Muscle of arm (tissue), 1 donor: ENCODE measurements at regions not wholly inside any gene's neighbourhood (a gene's known extent, or its start where the extent isn't known, plus 50 kb on each side); places are given as distances from the start of the nearest gene placed in this dataset.

Experiments
- DNase-seq: peaks from one replicate; pipeline ENCODE4 v3.0.0-alpha.2; 2013

DNA sequence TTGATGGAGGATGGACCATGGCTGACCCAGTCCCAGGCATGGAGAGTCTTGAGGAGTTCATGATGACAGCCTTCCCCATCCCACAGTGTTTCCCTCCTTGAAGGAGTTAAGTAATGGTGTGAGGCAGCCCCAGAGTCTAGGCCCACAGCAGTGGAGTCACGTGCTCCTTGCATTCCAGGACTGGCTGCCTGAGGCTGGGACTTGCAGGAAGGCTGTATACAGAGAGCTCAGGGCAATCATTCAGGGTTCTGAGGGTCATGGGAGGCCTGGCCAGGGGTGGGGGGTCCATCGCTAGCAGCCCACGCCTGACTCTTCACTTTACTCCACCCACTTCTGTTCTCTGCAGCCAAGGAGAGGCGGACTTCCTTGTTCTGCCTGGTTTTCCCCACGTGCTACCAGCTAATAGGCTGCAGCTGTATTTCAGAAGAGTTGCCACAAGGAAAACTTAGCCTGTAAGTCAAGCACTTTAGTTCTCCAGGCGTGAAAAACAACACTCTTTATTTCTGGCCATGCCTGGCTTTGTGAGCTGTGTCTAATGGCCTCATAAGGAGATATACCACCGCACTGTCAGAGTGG lies 272.5 kb downstream of the DHX35 start:
- no peak for DNase-seq

DNA sequence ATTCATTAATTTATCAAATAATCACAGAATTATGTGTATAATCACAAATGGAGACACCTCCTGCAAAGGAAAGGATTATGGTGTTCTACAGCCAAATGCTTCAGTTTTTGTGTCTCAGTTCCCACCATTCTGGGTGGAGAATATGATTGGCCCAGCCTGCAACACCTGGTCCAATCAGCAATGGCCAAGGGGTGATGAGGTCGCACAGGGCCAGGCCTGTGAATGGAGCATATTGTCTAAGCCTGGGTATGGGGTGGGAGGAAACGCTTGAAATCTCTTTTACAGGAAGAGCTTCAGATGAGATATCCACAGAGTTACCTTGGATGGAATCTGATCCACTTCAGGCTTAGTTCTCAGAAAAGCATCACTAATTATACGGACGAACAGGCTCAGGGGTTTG lies 271.6 kb downstream of the DHX35 start:
- DNase-seq, result no peak

DNA sequence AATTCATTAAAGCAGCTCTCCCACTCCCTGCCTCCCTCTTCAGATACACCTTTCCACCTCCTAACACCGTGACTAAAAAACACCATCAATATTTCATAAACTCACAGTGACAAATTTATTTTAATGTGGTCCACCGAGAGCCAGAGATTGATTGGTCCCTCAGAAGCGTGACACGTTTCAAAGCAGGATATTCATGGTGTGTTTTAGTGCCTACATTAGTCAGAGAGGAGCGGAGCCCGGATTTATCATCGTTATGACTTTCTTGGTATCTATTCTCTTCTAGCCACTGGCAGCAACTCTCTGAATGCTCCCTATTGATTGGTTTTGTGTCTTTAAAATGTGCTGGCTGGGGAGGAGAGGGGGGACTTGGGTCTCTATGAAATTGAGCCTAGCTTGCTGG lies 265.3 kb downstream of the DHX35 start:
- DNase-seq, result no peak

DNA sequence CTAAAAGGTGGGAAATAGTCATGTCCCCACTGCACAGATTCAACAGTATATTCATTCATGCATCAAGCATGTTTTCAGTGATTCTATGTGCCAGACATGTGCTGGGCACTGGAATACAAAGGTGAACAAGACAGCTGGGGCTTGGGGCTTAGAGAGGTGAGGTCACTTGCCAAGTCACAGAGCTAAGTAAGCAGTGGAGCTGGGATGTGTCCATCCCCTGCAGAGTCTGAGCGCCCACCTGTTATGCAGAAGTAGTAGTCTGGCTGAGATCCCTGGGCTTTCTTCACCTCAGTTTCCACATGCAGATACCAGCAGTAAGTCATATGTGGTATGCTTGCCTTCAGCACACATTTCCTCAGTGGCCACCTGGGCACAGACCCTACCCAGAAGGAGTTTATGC lies 263.8 kb downstream of the DHX35 start:
- DNase-seq, result no peak

DNA sequence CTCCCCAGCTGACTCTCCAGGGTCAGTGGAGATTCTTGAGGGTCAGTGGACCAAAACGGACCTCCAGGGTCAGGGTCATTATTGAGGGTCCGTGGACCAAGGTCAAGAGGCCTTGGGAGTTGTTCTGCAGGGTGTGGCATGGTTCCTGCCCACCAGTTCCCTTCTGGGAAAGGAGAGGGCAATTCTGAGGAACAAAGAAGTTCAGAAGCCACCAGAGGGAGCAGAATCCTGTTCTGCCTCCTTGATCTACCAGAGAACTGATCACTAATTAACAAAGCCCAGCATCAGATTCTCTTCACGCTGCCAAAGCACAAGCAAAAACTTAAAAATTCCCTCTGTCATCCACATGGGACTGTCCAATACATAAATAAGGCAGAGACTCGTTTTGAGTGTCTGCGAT lies 263.4 kb downstream of the DHX35 start:
- no peak for DNase-seq

DNA sequence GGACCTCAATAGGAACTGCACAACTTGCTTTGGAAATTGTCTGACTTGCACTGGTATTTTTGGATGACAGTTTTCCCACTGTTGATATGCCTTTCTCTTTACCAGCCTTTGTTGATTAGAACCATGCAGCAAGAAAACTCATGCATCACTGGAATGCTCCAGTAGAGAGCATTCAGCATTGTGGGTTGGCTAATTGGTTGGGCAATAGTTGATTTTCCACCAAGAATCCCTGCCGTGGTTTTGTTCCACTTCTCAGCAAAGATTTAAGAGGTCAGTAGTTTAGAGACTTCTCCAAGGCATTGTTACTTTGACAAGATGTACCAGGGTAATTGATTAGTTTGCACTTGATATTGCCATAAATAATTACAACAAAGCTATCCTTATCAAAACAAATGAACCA lies 260.0 kb downstream of the DHX35 start:
- DNase-seq, result no peak

DNA sequence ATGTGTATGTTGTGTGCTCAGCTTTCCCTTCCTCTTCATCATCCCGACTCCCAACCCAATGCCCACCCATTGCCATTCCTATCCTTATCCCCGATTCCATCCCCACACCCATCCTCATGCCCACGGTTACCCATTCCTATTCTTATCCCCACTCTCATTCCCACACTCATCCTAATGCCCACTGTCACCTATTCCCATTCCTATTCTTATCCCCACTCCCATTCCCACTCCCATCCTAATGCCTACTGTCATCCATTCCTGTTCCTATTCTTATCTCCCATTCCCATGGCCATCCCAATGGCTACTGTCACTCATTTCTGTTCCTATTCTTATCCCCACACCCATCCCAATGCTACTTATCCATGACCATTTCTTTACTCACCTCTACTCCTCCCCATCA lies 254.1 kb downstream of the DHX35 start:
- DNase-seq, result no peak

DNA sequence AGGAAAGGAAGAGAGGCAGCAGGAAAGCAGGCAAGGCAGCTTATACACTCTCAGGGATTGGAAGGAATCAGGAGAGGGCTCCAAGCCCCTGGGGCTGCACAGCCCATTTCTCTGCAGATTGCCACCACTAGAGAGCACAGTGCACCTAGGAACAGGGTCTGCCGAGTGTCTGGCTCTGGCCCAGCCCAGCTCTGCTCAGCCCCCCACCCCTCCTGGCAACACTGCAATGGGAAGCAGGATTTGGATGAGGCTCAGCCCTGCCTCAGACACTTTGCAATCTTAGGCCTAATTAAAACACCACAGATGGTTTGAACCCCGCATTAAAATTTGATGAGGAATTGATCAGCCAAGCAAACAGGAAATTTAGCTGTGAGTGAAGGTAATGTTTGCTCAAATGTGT lies 252.7 kb downstream of the DHX35 start:
- DNase-seq, result no peak

DNA sequence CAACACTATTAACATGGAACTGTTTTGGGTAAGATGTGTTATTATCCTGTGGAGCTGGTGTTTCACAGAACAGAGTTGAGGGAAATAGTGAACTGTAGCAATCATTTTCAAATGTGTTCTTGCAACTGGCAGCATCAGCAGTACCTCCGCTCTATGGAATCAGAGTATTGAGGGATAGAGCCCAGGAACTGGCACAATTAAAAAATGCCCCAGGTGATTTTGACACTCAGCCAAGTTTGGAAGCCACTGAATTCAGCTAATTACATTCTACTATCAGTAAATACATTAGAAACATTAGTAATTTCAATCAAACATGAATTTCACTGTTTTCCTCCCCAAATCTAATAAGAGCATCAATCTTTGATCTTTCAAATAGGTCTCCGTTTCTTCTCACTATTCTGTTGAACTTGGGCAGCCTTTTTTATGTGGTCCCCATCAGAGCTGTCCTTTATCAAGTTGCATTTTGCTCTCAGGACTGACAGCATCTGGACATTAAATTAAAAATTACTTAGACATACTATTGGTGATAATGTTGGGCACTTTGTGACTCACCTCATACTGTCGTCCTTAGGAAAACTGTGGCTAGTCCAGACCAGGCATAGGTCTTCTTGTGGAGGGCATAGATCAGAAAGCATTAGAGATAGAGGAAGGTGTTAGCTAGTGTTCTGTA lies 251.5 kb downstream of the DHX35 start:
- DNase-seq, result no peak

DNA sequence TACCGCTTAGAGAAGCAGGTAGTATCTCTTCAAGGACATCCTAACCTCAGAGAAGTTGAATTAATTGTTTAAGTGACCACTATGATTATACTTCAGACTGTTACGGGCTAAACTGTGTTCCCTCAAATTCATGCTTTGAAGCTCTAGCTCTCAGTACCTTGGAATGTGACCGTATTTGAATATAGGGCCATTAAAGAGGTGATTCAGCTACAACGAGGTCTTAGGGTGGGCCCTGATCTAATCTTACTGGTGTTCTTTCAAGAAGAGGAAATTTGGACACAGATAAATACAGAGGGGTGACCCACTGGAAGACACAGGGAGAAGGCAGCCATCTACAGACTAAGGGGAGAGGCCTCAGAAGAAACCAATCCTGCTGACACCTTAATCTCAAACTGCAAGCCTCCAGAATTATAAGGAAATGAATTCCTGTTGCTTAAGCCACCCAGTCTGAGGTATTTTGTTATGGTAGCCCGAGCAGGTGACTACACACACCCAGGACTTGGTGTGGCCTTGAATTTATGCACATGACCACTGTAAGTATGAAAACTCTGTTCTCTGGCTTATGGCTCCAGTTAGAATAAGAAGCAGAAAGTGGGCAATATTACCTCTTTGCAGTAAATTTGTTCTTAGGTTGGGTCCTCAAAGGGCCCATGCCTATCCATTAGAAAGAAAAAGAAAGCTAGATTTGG lies 249.1 kb downstream of the DHX35 start:
- no peak for DNase-seq

DNA sequence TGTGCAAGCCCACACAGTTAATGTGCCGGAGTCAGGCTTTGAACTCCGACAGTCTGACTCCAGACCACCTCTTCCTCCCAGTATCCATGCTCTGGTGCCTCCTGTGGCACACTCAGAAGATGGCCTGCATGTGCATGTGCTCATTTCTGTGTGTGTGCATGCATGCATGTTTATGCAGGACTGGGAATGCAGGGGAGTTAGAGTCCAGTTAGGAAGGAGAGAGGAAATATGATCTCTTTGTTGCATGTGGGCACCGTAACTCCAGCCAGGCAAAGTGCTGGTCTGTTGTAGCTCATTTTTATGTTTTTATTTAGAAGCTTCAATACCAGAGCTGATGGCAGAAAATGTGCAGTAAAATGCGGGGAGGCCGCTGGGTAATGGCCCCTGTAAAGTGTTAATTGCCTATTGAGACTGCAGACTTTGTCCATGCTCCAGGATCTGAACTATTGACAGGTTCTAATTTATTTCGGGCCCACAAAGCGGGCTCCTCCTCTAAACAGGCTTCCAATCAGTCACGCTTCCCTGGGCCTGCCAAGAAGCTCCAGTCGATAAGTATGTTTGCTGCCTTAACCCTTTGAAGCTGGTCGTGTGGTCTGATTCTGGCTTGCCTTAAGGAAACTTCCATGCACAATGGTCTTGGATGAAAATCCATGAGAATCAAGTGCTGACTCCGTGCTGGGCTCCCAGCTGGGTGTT lies 248.3 kb downstream of the DHX35 start:
- DNase-seq, result no peak

DNA sequence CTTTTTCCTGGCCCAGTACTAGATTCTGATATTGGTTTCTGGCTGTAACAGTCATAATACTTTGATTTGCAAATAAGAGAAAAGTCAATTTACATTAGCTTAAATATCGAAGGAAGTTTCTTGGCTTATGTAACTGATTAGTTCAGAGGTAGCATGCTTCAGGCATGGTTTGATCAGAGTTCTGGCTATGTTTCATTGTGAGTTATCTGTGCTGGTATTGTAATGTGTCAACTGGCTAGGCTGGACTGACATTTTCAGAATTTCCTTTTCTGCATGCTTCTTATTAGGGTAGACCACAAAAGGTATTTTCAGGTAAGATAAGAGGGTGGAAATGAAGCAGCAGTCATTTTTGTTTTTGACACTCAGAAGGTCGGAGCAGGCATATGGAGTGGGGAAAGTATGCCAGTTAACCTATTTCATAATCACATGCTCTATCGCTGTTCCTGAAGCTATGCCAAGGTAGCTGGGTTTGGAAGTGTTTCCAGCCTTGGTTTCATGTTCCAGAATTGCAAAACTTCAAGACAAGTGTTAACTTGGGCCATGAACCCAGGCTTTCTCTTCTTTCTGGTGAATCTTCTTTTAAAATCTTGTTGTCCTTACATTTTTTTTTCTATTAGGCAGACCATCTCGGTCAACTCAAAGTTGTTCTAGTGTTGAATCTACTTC lies 244.9 kb downstream of the DHX35 start:
- DNase-seq, result no peak

DNA sequence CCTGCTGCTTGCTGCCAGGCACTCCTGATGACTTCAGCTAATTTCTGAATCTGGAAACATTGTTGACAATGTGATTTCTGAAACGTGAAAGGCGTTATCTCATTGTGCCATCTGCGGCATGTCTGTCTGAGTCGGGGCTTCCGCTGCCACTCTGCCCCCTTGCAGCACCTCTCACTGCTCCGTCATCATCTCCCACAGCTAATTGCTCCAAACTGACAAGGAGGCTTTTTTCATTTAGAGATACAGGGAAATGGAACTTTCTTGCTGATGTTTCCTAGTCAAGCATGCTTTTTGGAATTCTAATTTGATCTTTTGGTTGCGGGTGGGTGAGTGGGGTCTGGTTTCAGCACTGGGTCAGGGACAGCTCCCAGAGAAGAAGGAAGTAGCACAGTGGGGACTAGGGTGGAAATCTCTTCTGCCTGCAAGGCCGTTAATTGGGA lies 233.5 kb downstream of the DHX35 start:
- peak; percentile 4 for DNase-seq

DNA sequence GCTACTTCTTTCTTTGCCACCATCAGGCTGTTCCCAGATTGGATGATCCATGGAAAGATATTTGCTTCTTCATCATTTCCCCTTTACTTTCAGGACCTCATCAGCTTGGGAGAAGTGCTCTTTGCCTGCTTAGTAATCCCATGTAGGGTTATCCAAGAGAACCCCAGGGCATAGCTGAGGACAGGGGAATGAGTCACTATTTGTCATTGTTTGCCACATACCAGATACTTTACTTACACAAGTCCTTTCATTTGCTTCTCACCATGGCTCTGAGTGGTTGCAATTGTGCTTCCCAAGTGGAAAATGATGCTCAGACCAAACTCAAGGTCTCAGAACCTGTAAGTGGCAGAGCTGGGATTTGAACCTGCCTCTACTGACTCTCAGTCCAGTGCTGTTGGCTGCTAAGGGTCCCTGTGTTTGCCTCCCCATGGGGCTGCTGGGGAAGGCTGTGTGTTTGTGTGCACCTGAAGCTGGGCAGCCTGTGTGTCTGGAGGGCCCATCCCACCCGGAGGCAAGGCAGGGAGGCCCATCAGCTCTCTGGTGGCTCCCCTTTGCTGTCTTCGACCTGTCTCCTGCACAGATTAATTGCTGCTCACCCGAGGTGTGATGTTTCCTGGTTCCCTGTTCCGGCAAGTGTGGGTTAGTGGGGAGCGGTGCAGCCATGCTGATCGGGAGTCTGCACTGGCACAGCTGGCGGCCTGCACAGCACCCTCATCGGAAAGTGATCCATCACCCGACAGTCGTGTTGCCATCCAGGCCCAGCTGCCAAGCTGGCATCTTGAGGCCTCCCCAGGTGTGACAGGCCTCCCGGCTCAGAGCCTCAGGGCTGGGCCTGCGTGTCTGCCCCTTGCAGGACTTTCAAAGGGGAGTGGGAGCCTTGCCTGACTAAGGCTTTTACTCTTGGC lies 228.8 kb downstream of the DHX35 start:
- no peak for DNase-seq

DNA sequence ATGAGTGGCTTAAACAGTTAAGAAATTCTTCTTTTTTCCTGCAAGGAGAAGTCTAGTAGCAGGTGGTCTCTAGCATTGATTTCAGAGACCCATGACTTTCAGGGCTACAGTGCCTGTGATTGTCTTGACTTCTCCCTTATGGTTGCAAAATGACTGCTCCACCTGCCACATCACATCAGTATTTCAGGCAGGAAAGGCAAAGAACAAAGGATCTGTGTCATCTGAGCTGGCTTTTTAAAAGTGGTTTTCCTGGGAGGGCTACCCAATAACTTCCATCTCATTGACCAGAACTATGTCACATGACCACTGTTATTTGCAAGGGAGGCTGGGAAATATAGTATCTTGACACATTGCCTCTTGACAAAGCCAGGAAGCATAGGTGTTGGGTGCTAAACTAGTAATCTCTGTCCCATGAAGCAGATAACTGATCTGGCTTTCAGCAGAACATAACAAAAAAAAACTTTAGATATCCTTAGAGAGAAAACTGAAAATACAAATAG lies 226.2 kb downstream of the DHX35 start:
- DNase-seq, result no peak

DNA sequence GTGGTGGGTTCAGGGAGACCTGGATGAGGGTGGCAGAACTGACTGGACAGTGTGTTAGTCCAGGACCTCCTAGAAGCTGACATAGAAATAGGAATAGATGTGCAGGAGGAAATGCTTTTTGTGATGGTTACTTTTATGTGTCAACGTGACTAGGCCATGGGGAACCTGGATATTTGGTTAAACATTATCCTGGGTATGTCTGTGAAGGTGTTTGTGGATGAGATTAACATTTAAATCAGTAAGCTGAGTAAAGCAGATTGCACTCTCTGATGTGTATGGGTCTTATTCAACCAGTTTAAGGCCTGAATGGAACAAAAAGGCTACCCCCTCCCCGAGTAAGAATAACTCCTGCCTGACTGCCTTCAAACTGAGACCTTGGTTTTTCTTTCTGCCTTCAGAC lies 219.3 kb downstream of the DHX35 start:
- DNase-seq, result no peak

DNA sequence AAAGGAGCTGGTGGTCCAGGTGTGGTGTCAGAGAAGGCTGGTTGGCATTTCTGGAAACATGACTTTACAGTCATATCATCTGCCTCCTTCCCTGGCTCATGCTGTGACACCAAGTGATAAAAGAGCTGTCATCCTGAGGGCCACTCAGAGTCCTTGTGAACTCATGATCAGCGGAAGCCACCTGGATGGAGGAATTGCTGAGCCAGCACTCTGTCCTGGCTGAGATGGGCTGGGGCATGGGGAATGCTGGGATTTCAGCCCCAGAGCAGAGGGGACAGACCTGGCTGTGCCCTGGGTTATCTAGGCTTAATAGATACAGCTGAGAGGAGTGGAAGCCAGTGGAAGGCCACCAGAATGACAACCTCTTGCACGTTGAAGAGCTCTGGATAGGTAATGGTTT lies 214.3 kb downstream of the DHX35 start:
- no peak for DNase-seq

DNA sequence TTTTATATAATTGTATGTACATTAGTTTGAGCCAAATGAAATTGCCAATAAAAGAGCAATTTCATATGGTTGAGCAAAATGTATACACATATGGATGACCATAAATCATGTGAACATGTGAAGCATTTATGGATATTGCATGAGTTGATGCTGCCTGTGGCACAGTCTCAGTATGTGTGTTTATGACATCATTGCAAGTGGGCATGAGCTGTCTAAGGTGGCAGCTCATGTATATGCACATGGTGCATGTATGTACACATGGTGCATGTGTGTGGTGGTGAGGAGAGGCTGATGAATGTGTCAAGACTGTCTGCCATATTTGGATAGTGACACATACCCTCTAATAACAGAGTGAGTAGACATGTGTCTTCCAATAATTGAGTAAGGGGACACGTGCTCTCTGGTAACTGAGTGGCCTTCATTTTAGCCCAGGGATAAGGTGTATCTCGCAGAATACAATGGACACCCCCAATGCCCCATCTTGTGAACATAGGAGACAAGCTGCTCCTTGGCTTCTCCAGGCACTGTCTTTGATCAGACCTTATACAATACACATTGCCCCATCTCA lies 208.8 kb downstream of the DHX35 start:
- no peak for DNase-seq

DNA sequence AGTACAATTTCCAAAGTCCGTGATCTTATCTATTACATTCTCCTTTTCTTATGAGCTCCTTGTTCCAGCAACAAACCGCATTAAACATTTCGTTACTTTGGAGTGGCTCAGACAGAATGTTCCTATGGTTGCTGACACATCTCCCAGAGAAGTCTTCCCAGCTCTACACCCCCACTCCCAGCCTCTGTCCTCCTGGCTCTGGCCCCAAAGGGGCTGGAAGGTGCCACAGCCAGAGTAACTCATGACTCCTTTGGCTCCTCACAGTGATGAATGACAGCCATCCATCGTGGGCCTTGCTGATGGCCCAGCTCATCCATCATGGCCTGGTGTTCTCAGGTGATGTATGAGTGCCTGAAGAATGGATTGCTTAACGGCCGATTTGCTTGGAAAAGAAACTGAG lies 203.0 kb downstream of the DHX35 start:
- DNase-seq, result no peak

DNA sequence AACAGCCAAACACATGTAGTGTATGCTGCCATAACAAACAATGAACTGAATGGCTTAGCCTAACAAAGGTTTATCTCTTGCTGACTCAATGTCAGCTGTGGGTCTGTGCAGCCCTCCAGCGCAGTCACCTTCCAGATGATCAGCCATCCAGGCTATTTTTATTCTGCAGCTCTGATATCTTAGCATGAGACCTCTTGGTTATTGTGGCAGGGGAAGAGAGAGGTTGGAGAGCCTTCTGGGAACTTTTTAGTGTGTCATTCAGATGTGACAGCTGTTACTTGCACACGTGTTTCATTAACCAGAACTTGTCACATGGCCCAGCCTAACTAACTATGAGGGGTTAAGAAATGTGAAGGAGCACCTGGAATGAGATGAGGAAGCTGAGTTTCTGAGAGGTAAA lies 202.5 kb downstream of the DHX35 start:
- no peak for DNase-seq

DNA sequence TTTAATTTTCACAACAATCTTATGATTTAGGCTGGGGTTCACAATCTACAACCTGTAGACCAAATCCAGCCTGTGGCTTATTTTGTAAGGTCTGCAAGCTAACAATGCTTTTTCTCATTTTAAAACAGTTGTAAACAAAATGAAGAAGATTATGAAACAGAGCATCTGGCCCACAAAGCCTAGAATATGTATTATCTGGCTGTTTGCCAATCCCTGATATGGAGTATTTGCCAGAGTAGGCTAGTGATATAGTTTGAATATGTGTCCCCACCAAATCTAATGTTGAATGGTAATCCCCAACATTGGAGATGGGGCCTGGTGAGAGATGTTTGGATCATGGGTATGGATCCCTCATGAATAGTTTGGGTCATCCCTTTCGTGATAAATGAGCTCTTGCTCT lies 201.8 kb downstream of the DHX35 start:
- DNase-seq, result no peak
